AG04449 (cell line): ENCODE measurements at regions not wholly inside any gene's neighbourhood (a gene's known extent, or its start where the extent isn't known, plus 50 kb on each side); places are given as distances from the start of the nearest gene placed in this dataset.
"Not testable (repeated sequence)": the region's sequence is repeated elsewhere in the genome, so short reads cannot be mapped to it uniquely, and the experiment has no call there.

Source experiments
- CTCF ChIA-PET: fragments of 350-600 bp; formaldehyde crosslinking; extraction: SDS; loops from one replicate; lab custom pipeline; 2021; ENCODE audit warnings: antibody characterized with exemption; lab: Yijun Ruan, JAX
- POLR2A ChIA-PET: fragments of 400-600, 350-600 bp; formaldehyde crosslinking; extraction: SDS; loops from one replicate; lab custom pipeline; 2020; ENCODE audit warnings: antibody characterized with exemption, inconsistent platforms; lab: Yijun Ruan, JAX
- DNase-seq: peaks from one replicate; pipeline ENCODE4 v3.0.0-alpha.2; 2010; ENCODE audit warnings: low read depth, low spot score
- H3K4me3 ChIP-seq: 2 replicates; pipeline ENCODE4 v1.5.1; 2011; ENCODE audit warnings: low read depth, mild to moderate bottlenecking, control low read depth, low read length
- TF ChIP-seq, protein P1 (sequence below): IDR thresholded peaks from one replicate; pipeline ENCODE4 v1.5.1; 2011; ENCODE audit warnings: mild to moderate bottlenecking, moderate library complexity, low read length, control low read depth, inconsistent platforms; ENCODE audit not compliant: insufficient read depth; ENCODE audit errors: missing control alignments

DNA sequence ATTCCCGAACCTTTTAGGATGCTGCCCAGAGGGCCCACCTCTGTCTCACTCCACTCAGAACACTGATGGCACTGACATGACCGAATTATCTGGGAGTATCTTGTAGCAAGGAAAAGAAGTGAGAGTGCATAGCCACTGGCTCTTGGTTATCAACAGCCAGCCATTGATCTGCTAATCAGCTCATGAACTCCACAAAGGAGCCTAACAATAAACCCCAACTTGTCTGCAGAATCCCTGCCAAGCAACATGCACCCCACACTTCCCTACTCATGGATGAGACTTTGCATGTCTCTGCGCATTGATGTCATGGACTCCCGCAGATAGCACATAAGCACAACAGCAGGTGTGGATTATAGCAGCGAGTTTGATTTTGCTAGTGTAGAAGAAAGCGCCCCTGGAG, 1538.9 kb upstream of the RAG2 start:
- TF ChIP-seq, protein P1, sequence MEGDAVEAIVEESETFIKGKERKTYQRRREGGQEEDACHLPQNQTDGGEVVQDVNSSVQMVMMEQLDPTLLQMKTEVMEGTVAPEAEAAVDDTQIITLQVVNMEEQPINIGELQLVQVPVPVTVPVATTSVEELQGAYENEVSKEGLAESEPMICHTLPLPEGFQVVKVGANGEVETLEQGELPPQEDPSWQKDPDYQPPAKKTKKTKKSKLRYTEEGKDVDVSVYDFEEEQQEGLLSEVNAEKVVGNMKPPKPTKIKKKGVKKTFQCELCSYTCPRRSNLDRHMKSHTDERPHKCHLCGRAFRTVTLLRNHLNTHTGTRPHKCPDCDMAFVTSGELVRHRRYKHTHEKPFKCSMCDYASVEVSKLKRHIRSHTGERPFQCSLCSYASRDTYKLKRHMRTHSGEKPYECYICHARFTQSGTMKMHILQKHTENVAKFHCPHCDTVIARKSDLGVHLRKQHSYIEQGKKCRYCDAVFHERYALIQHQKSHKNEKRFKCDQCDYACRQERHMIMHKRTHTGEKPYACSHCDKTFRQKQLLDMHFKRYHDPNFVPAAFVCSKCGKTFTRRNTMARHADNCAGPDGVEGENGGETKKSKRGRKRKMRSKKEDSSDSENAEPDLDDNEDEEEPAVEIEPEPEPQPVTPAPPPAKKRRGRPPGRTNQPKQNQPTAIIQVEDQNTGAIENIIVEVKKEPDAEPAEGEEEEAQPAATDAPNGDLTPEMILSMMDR, result no peak
- POLR2A ChIA-PET, result no interaction called here
- CTCF ChIA-PET, result no interaction called here
- no peak for DNase-seq
- H3K4me3 ChIP-seq, result no peak overlapping the region

DNA sequence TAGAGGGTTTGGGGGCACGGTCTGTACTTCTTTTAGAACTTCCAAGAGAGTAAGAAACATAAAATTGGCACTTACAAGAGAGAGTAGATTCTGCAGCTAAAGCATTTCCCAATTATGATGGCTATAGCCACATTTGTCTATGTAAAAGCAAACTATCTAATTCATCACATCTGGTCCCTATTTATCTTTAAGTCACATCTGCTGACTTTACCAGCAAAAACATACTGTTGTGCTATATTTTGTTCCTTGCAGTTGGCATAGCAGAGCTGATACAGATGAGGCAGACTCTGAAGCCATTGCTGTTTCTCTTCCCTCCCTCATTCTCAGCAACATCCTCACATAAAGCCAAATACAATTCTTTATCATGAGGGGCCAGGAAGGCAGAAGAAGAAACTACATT, 1533.5 kb upstream of the RAG2 start:
- CTCF ChIA-PET, result no interaction called here
- TF ChIP-seq, protein P1, result no peak

DNA sequence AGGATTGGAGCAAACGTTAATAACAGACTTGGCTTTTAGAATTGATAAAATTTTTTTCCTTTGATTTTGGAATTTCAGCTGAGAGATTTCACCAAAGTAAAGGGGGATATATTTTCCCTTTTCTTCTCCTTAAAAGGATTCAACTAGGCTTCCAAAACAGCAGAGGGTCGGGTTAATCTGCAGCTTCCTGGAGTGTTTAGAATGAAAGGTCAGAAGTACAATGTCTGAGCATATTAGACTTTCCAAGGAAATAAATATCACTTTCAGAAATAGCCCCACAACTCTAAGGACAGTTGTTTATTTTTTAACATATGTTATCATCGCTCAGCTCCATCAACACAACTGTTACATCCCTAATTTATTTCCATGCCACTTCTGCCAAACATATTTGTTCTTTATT, 1532.9 kb upstream of the RAG2 start:
- TF ChIP-seq, protein P1, result no peak
- ChIA-PET POLR2A (no interaction called here), CTCF (no interaction called here)
- H3K4me3 ChIP-seq, result no peak overlapping the region
- DNase-seq, result no peak

More for the DNA sequence above, 1533.5 kb upstream of the RAG2 start:
- POLR2A ChIA-PET, result no interaction called here
- no peak for DNase-seq
- H3K4me3 ChIP-seq, result no peak overlapping the region

DNA sequence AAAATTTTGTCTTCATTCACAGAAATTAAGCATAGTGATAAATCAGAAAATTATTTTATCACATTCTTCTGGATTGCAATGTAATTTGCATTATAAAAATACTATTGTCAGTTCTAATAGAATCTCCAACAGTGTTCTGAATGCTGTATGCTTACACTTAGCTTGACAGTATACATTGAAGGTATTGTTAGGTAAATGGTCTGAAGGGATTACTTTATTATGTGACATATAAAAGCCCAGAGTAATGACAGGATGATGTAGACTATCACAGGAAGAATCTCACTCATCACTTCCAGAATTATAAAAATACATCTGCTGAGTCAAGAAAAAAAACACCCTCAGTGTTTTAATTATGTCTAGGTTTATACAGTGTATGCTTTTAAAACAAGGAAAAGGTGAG, 1532.5 kb upstream of the RAG2 start:
- ChIA-PET CTCF (no interaction called here), POLR2A (no interaction called here)
- DNase-seq, result no peak
- TF ChIP-seq, protein P1, result no peak
- no peak overlapping the region for H3K4me3 ChIP-seq

DNA sequence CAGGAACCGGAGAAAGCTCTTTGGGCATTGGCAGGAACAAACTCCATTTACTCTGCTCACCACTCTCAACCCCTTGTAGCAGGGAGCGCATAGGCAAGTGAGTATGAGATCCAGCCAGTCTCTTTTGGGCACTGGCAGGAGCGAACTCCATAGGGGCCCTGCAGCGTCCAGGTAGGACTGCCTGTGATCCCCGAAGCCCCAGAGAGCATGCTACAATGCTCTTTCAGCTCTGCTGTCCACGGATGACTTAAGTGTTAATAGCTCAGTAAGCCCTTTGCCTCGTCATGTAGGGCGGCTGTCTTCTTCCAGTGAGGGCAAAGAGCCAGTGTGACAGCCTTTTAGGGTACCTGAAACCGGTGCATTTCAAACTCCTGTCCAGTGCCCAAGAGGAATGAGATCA, 1525.6 kb upstream of the RAG2 start:
- TF ChIP-seq, protein P1, result no peak
- DNase-seq, result no peak
- CTCF ChIA-PET, result no interaction called here
- POLR2A ChIA-PET, result no interaction called here
- no peak overlapping the region for H3K4me3 ChIP-seq

DNA sequence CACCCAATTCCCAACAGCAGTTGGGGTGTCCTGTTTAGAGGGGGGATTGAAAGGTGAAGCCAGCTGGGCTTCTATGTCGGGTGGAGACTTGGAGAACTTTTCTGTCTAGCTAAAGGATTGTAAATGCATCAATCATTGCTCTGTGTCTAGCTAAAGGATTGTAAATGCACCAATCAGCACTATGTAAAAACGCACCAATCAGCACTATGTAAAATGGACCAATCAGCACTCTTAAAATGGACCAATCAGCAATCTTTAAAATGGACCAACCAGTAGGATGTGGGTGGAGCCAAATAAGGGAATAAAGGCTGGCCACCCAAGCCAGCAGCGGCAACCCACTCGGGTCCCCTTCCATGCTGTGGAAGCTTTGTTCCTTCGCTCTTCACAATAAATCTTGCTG, 1518.6 kb upstream of the RAG2 start:
- H3K4me3 ChIP-seq, DNase-seq, CTCF ChIA-PET, POLR2A ChIA-PET: not testable (repeated sequence)

DNA sequence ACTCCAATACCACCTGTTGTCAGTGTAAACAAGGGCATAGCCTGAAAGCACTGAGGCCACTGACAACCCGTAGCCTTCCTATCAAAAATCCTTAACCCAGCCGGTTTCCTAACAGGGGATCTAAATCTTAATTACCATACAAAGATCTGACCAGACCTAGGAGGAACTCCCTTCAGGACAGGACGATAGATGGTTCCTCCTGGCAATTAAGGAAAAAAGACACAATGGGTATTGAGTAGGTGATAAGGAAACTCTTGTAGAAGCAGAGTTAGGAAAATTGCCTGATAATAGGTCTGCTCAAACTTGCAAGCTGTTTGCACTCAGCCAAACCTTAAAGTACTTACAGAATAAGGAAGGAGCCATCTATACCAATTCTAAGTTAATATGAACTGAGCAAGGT, 1517.3 kb upstream of the RAG2 start:
- DNase-seq, H3K4me3 ChIP-seq, POLR2A ChIA-PET, CTCF ChIA-PET: not testable (repeated sequence)
